ENCODE measurements at regions not wholly inside any gene's neighbourhood (a gene's known extent, or its start where the extent isn't known, plus 50 kb on each side); places are given as distances from the start of the nearest gene placed in this dataset.

- Histone ChIP-seq H3F3A (replicated peaks; ENCODE audit: insufficient read depth) (no peaks in the 10 kb centered on the region), H3K4me3 (ENCODE audit: low read depth in 2 of 2, low read length in 1 of 2) (no peak overlapping the region), H2AFZ (ENCODE audit: low read depth) (no peak overlapping the region), H3K4me1 (ENCODE audit: control insufficient read depth in 1 of 2, insufficient read depth in 2 of 2, low read depth in 1 of 2, low read length in 1 of 2) (peaks cover 0 to 10% of the 10 kb centered on the region in 2 experiments; a peak in 1 of 4 replicates), H3K9me3 (no peaks in the 10 kb centered on the region), H3K36me3 (replicated peaks in 1 of 2; ENCODE audit: control insufficient read depth in 1 of 2, insufficient read depth in 2 of 2, low read length in 1 of 2) (peaks cover 0 to 4% of the 10 kb centered on the region in 2 experiments), H3K27me3 (ENCODE audit: insufficient read depth) (no peaks in the 10 kb centered on the region), H3K79me2 (ENCODE audit: insufficient read depth) (no peaks in the 10 kb centered on the region), H3K4me2 (no peak overlapping the region), H3K9ac (no peak overlapping the region), H4K20me1 (ENCODE audit: insufficient read depth) (no peaks in the 10 kb centered on the region), H3K27ac (ENCODE audit: low read depth in 2 of 2, low read length in 1 of 2) (no peak overlapping the region), H3K9me2 (no peaks in the 10 kb centered on the region)
- TF ChIP-seq REST (IDR thresholded peaks at IDR 0.05; ENCODE audit: low read depth, low read length): no peak
- no peak for TF ChIP-seq SIN3A (IDR thresholded peaks at IDR 0.05; ENCODE audit: borderline replicate concordance, low read depth, low read length)
- no peak for TF ChIP-seq TAF1 (IDR thresholded peaks at IDR 0.05; ENCODE audit: borderline replicate concordance, low read depth, low read length)
- TF ChIP-seq RXRA (IDR thresholded peaks at IDR 0.05; ENCODE audit: borderline replicate concordance, low read depth): no peak
- TF ChIP-seq CHD2 (IDR thresholded peaks at IDR 0.05; ENCODE audit: low read length, partially characterized antibody): no peak
- no peak for TF ChIP-seq MEF2A (IDR thresholded peaks at IDR 0.05; ENCODE audit: borderline replicate concordance, low read depth)
- no peak for TF ChIP-seq USF2 (IDR thresholded peaks at IDR 0.05; ENCODE audit: borderline replicate concordance, low read depth, low read length)
- no peak for TF ChIP-seq TCF12 (IDR thresholded peaks at IDR 0.05)
- TF ChIP-seq RAD21 (IDR thresholded peaks at IDR 0.05; ENCODE audit: low read length): no peak
- no peak for TF ChIP-seq ZBTB33 (IDR thresholded peaks at IDR 0.05; ENCODE audit: borderline replicate concordance, low read depth)
- no peak for TF ChIP-seq FOXJ3 (CRISPR knock-in tag; IDR thresholded peaks at IDR 0.05)
- TF ChIP-seq NFIC (IDR thresholded peaks at IDR 0.05; ENCODE audit: borderline replicate concordance): no peak
- TF ChIP-seq MAX (IDR thresholded peaks at IDR 0.05; ENCODE audit: low read depth): no peak
- DNase-seq: no peak
- ChIA-PET POLR2A (interaction anchor here (0.6 kb wide), 1 partner anchor 10 kb away, joined by 3 read pairs; no protein-coding TSS in a partner anchor), CTCF (interaction anchor here (1.0 to 1.2 kb wide), 2 partner anchors 9 to 12 kb away, joined by 3 to 4 read pairs; no protein-coding TSS in a partner anchor)
- WGBS (ENCODE audit: low lambda C conversion rate): 50% methylated on average over 5 of the region's 5 CpGs
Measured at GRCh38 chr2:750628-751027, 73.4 kb upstream of the TMEM18 start.
